Endothelial cell of umbilical vein (primary cell): ENCODE measurements at regions not wholly inside any gene's neighbourhood (a gene's known extent, or its start where the extent isn't known, plus 50 kb on each side); places are given as distances from the start of the nearest gene placed in this dataset.

Experiments
- BruUV-seq: library from RNA; stranded (reverse); fragments of 400-500 nt; replicated peaks from 2 replicates; lab custom pipeline; 2021; lab: Mats Ljungman, UMichigan
- CTCF ChIA-PET: fragments of 300-600, 350-600 bp; sonication (Branson Sonifier 250); formaldehyde crosslinking; loops from one replicate; lab custom pipeline; 2021; ENCODE audit warnings: antibody characterized with exemption, inconsistent platforms; lab: Charles Lee
- POLR2A ChIA-PET: fragments of 300-600, 350-600 bp; sonication (Branson Sonifier 250); formaldehyde crosslinking; loops from one replicate; lab custom pipeline; 2021; ENCODE audit warnings: antibody characterized with exemption, inconsistent platforms; lab: Charles Lee
- DNase-seq: peaks from one replicate; pipeline ENCODE4 v3.0.0-alpha.2; 2011; ENCODE audit warnings: low read depth, low spot score
- FAIRE-seq: peaks from 2 replicates; lab custom pipeline; 2011; peaks lifted over from hg19 to GRCh38; lab: Jason Lieb, UNC
- H2AFZ ChIP-seq: 2 replicates; pipeline ENCODE4 v1.6.0; 2012; ENCODE audit warnings: low read depth, low read length, control low read depth, inconsistent platforms
- H3K27ac ChIP-seq: 2 replicates; pipeline ENCODE4 v1.5.1; 2011; ENCODE audit warnings: low read depth, mild to moderate bottlenecking, control low read depth, low read length, moderate library complexity; ENCODE audit not compliant: insufficient read depth
- H3K27me3 ChIP-seq, 2 experiments: 2 replicates each; pipeline versions ENCODE4 v1.6.0 to v1.6.1; 2011; ENCODE audit warnings: low read length in 2 of 2, mixed read lengths in 1 of 2; ENCODE audit not compliant: control insufficient read depth in 2 of 2, insufficient read depth in 2 of 2
- H3K36me3 ChIP-seq, 2 experiments: 2 replicates in 1 of 2; 3 replicates in 1 of 2; pipeline ENCODE4 v1.5.1; 2011; ENCODE audit warnings: low read length in 2 of 2, mild to moderate bottlenecking in 1 of 2, moderate library complexity in 1 of 2; ENCODE audit not compliant: control insufficient read depth in 2 of 2, insufficient read depth in 2 of 2; ENCODE audit errors: extremely low read depth in 1 of 2
- H3K4me1 ChIP-seq: 3 replicates; pipeline ENCODE4 v1.5.1; 2011; ENCODE audit warnings: mild to moderate bottlenecking, low read length; ENCODE audit not compliant: control insufficient read depth, insufficient read depth; ENCODE audit errors: extremely low read depth
- H3K4me2 ChIP-seq: 2 replicates; pipeline ENCODE4 v1.6.1; 2011; ENCODE audit warnings: low read length, control low read depth, mixed read lengths; ENCODE audit not compliant: insufficient read depth
- H3K4me3 ChIP-seq, 3 experiments: fragments of 200-600 bp in 1 of 3; sonication (generic), shearing (Covaris generic) in 1 of 3; replicated peaks in 1 of 3; 2 replicates each; pipeline ENCODE4 v1.5.1; 2011 to 2016; ENCODE audit warnings: control low read depth in 3 of 3, low read length in 3 of 3, mild to moderate bottlenecking in 2 of 3, inconsistent platforms in 1 of 3, low read depth in 1 of 3, moderate library complexity in 1 of 3; ENCODE audit not compliant: insufficient read depth in 1 of 3
- H3K79me2 ChIP-seq: 2 replicates; pipeline ENCODE4 v1.6.0; 2012; ENCODE audit warnings: low read length, inconsistent platforms; ENCODE audit not compliant: control insufficient read depth, insufficient read depth
- H3K9ac ChIP-seq: replicated peaks from 2 replicates; pipeline ENCODE3; 2011; ENCODE audit warnings: low read length, control low read depth; ENCODE audit not compliant: insufficient read depth; ENCODE audit errors: extremely low read depth
- H3K9me1 ChIP-seq: replicated peaks from 3 replicates; pipeline ENCODE4 v1.6.0; 2011; ENCODE audit warnings: mild to moderate bottlenecking, low read length; ENCODE audit not compliant: control insufficient read depth, insufficient read depth; ENCODE audit errors: extremely low read depth
- H3K9me3 ChIP-seq: replicated peaks from 2 replicates; pipeline ENCODE4 v1.5.1; 2012; ENCODE audit warnings: low read length, inconsistent platforms; ENCODE audit not compliant: control insufficient read depth, insufficient read depth
- H4K20me1 ChIP-seq: replicated peaks from 2 replicates; pipeline ENCODE3; 2011; ENCODE audit warnings: mild to moderate bottlenecking, low read length; ENCODE audit not compliant: control insufficient read depth, insufficient read depth; ENCODE audit errors: extremely low read depth
- EZH2 ChIP-seq: IDR thresholded peaks from 2 replicates; pipeline ENCODE4 v1.6.1; 2012; ENCODE audit warnings: borderline replicate concordance, low read depth, mild to moderate bottlenecking, moderate library complexity, low read length, inconsistent platforms; ENCODE audit not compliant: severe bottlenecking
- GATA2 ChIP-seq: IDR thresholded peaks from 2 replicates; pipeline ENCODE4 v1.7.0; 2011; ENCODE audit warnings: low read depth, mild to moderate bottlenecking, moderate library complexity, mixed read lengths, low read length; ENCODE audit not compliant: insufficient read length, insufficient read depth
- JUN ChIP-seq: IDR thresholded peaks from 2 replicates; pipeline ENCODE4 v1.6.1; 2011; ENCODE audit warnings: borderline replicate concordance, low read depth; ENCODE audit not compliant: insufficient read length, insufficient read depth
- MYC ChIP-seq: IDR thresholded peaks from one replicate; pipeline ENCODE4 v1.6.1; 2011; ENCODE audit warnings: mild to moderate bottlenecking, low read depth, low read length
- POLR2A ChIP-seq: IDR thresholded peaks from 2 replicates; pipeline ENCODE4 v1.6.1; 2012; ENCODE audit warnings: low read depth, mild to moderate bottlenecking, control low read depth, low read length
- dilution Hi-C: fragments of 300-500 bp; cut with MboI; formaldehyde crosslinking; loops from one replicate; pipeline ENCODE4 v1.15.0; 2019; ENCODE audit warnings: low sequenced_read_pairs; ENCODE audit not compliant: extremely low pct_ligation_motif_present
- intact Hi-C: fragments of 100-400 bp; cut with micrococcal nuclease; formaldehyde crosslinking; loops from one replicate; pipeline ENCODE4 v1.10.0; 2022
- TF ChIP-seq, protein P1 (sequence below), 2 donors: IDR thresholded peaks; 1 replicate in 1 of 2; 2 replicates in 1 of 2; pipeline ENCODE4 v1.5.1; 2011; ENCODE audit warnings: low read length in 2 of 2, mild to moderate bottlenecking in 2 of 2, moderate library complexity in 2 of 2, control low read depth in 1 of 2, inconsistent platforms in 1 of 2, low read depth in 1 of 2; ENCODE audit not compliant: insufficient read depth in 1 of 2; ENCODE audit errors: extremely low read depth in 1 of 2
- TF ChIP-seq, protein P2 (sequence below): IDR thresholded peaks from 2 replicates; pipeline ENCODE4 v1.6.1; 2011; ENCODE audit not compliant: insufficient read depth, insufficient read length

DNA sequence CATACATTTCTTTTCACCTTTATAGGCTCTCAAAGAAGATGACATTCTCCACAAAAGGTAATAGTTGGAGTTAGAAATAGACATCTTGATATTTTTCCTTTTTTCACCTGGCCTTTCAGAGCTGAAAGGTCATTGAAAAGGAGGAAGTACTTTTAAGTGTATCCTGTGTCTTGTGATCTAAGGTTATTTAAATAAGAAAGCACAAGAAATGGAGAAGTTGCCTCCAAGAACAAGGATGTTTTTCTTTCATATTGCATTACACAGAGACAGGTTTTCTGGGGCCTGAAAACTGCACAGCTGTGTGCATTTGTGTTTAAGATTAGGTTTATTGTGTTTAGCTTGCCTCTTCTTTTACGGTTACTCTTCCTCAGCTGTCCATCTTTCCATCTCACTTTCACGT, 103.4 kb upstream of the SEMA3D start:
- DNase-seq: no peak
- Histone ChIP-seq H3K79me2 (no peaks in the 10 kb centered on the region), H3K27ac (no peak overlapping the region), H3K9ac (no peak overlapping the region), H3K4me3 (no peak overlapping the region), H3K36me3 (no peaks in the 10 kb centered on the region), H3K4me2 (no peak overlapping the region), H3K27me3 (peaks cover 0 to 4% of the 10 kb centered on the region in 2 experiments), H4K20me1 (no peaks in the 10 kb centered on the region), H2AFZ (no peak overlapping the region), H3K9me1 (no peaks in the 10 kb centered on the region), H3K4me1 (no peaks in the 10 kb centered on the region), H3K9me3 (no peaks in the 10 kb centered on the region)
- intact Hi-C loops: no loop called here
- ChIA-PET POLR2A (no interaction called here), CTCF (interaction anchor here (0.9 to 2.2 kb wide), 2 partner anchors 10 to 18 kb away, joined by 4 to 6 read pairs; no protein-coding TSS in a partner anchor)
- TF ChIP-seq, protein P1, sequence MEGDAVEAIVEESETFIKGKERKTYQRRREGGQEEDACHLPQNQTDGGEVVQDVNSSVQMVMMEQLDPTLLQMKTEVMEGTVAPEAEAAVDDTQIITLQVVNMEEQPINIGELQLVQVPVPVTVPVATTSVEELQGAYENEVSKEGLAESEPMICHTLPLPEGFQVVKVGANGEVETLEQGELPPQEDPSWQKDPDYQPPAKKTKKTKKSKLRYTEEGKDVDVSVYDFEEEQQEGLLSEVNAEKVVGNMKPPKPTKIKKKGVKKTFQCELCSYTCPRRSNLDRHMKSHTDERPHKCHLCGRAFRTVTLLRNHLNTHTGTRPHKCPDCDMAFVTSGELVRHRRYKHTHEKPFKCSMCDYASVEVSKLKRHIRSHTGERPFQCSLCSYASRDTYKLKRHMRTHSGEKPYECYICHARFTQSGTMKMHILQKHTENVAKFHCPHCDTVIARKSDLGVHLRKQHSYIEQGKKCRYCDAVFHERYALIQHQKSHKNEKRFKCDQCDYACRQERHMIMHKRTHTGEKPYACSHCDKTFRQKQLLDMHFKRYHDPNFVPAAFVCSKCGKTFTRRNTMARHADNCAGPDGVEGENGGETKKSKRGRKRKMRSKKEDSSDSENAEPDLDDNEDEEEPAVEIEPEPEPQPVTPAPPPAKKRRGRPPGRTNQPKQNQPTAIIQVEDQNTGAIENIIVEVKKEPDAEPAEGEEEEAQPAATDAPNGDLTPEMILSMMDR (IDR thresholded peaks at IDR 0.05; ENCODE audit: extremely low read depth in 1 of 2, insufficient read depth in 1 of 2, low read depth in 1 of 2, low read length in 2 of 2): no peak
- TF ChIP-seq, protein P2, sequence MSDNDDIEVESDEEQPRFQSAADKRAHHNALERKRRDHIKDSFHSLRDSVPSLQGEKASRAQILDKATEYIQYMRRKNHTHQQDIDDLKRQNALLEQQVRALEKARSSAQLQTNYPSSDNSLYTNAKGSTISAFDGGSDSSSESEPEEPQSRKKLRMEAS: no peak
- TF ChIP-seq EZH2: no peak
- no peak for TF ChIP-seq JUN
- TF ChIP-seq MYC: no peak
- FAIRE-seq: no peak
- dilution Hi-C loops: no loop called here
- BruUV-seq: no TSS peak

DNA sequence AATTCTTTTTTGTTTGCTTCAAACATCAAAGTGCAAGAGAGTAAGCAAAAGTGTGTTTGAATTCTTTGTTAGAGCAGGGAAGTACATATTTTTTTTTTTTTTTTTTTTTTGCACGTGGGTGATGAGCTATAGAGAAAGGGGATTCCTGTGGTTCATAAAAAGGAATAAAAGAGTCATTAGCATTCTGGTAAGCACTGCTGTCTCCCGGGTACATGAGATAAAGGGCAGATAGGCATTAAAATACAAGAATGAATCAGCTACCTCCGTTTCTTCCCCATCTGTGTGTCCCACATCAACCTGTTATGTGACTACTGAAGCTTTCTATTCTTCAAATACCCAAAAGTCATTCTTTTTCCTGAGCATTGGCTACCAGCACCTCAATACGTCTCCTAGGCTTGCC, 102.4 kb upstream of the SEMA3D start:
- H3K9me1 ChIP-seq: no peaks in the 10 kb centered on the region
- intact Hi-C loops (no loop called here), dilution Hi-C loops (no loop called here)
- TF ChIP-seq MYC (no peak), POLR2A (no peak), GATA2 (no peak)
- no peaks in the 10 kb centered on the region for H3K79me2 ChIP-seq
- DNase-seq (no peak), FAIRE-seq (no peak)
- POLR2A ChIA-PET: no interaction called here
- no peak overlapping the region for H3K9ac ChIP-seq
- no peak overlapping the region for H3K27ac ChIP-seq
- H3K36me3 ChIP-seq: no peaks in the 10 kb centered on the region
- CTCF ChIA-PET: interaction anchor here (0.6 to 2.2 kb wide), 3 partner anchors 9 to 177 kb away, joined by 3 to 6 read pairs (median 4); no protein-coding TSS in a partner anchor
- BruUV-seq: no TSS peak
- H3K4me2 ChIP-seq: no peak overlapping the region
- no peak overlapping the region for H2AFZ ChIP-seq
- H3K9me3 ChIP-seq: no peaks in the 10 kb centered on the region
- H3K4me3 ChIP-seq: no peak overlapping the region
- H4K20me1 ChIP-seq: no peaks in the 10 kb centered on the region
- no peaks in the 10 kb centered on the region for H3K4me1 ChIP-seq
- H3K27me3 ChIP-seq: peaks cover 0 to 4% of the 10 kb centered on the region in 2 experiments
